HG03196 (cell line): ENCODE measurements at regions not wholly inside any gene's neighbourhood (a gene's known extent, or its start where the extent isn't known, plus 50 kb on each side); places are given as distances from the start of the nearest gene placed in this dataset.
A peak's percentile ranks its signal among the peaks of the same experiment; 100 is the strongest.

Source experiments
- ATAC-seq: cut with Tn5 transposase; IDR thresholded peaks from one replicate; pipeline ENCODE4 v1.9.1; 2021; ENCODE audit not compliant: unreplicated experiment

GRCh38 chr13:105048677-105049076 lies 1486.8 kb downstream of the EFNB2 start:
- ATAC-seq, result peak; percentile 86

GRCh38 chr13:105047676-105048295 lies 1487.7 kb downstream of the EFNB2 start:
- ATAC-seq, result no peak

- no peak for ATAC-seq
These were observed 1498.4 kb downstream of the EFNB2 start for GRCh38 chr13:105037110-105037509.

GRCh38 chr13:105035092-105035491 lies 1500.4 kb downstream of the EFNB2 start:
- no peak for ATAC-seq

- no peak for ATAC-seq
These were observed 1501.5 kb downstream of the EFNB2 start for GRCh38 chr13:105033999-105034398.

GRCh38 chr13:105031306-105031705 lies 1504.2 kb downstream of the EFNB2 start:
- ATAC-seq, result no peak

GRCh38 chr13:105030851-105031250 lies 1504.6 kb downstream of the EFNB2 start:
- ATAC-seq, result no peak

GRCh38 chr13:105019073-105019472 lies 1516.4 kb downstream of the EFNB2 start:
- no peak for ATAC-seq

- no peak for ATAC-seq
These were observed 1519.2 kb downstream of the EFNB2 start for GRCh38 chr13:105016266-105016665.

GRCh38 chr13:105008604-105009003 lies 1526.9 kb downstream of the EFNB2 start:
- ATAC-seq, result no peak

- ATAC-seq, result no peak
These were observed 1528.2 kb downstream of the EFNB2 start for GRCh38 chr13:105007166-105007808.

GRCh38 chr13:104996022-104996421 lies 1539.4 kb downstream of the EFNB2 start:
- no peak for ATAC-seq

- ATAC-seq, result no peak
These were observed 1541.8 kb downstream of the EFNB2 start for GRCh38 chr13:104993708-104994107.

GRCh38 chr13:104987621-104988020 lies 1547.8 kb downstream of the EFNB2 start:
- no peak for ATAC-seq

GRCh38 chr13:104984296-104984818 lies 1551.1 kb downstream of the EFNB2 start:
- peak; percentile 88 for ATAC-seq

- ATAC-seq, result no peak
These were observed 1551.9 kb downstream of the EFNB2 start for GRCh38 chr13:104983601-104984000.

- ATAC-seq, result no peak
These were observed 1554.9 kb downstream of the EFNB2 start for GRCh38 chr13:104980586-104980985.

GRCh38 chr13:104979281-104980030 lies 1556.0 kb downstream of the EFNB2 start:
- no peak for ATAC-seq

GRCh38 chr13:104976986-104977385 lies 1558.5 kb downstream of the EFNB2 start:
- ATAC-seq, result no peak

GRCh38 chr13:104975272-104975671 lies 1560.2 kb downstream of the EFNB2 start:
- peak; percentile 70 for ATAC-seq

- no peak for ATAC-seq
These were observed 1566.6 kb downstream of the EFNB2 start for GRCh38 chr13:104968876-104969275.
